ENCODE measurements at regions not wholly inside any gene's neighbourhood (a gene's known extent, or its start where the extent isn't known, plus 50 kb on each side); places are given as distances from the start of the nearest gene placed in this dataset.

- no peak for TF ChIP-seq CTCF (conservative IDR thresholded peaks at IDR 0.05; ENCODE audit: low read length)
- no peak overlapping the region for H3K4me3 ChIP-seq (ENCODE audit: low read length)
- DNase-seq (ENCODE audit: low read depth): no peak
Observed at GRCh38 chr5:98663521-98663920, 109.9 kb upstream of the RGMB start.

GRCh38 chr5:98664736-98665135 is 108.7 kb upstream of the RGMB start:
- no peak overlapping the region for H3K4me3 ChIP-seq (ENCODE audit: low read length)
- no peak for TF ChIP-seq CTCF (conservative IDR thresholded peaks at IDR 0.05; ENCODE audit: low read length)
- no peak for DNase-seq (ENCODE audit: low read depth)

GRCh38 chr5:98679963-98680362 is 93.5 kb upstream of the RGMB start:
- DNase-seq (ENCODE audit: low read depth): no peak
- no peak overlapping the region for H3K4me3 ChIP-seq (ENCODE audit: low read length)
- no peak for TF ChIP-seq CTCF (conservative IDR thresholded peaks at IDR 0.05; ENCODE audit: low read length)

DNA sequence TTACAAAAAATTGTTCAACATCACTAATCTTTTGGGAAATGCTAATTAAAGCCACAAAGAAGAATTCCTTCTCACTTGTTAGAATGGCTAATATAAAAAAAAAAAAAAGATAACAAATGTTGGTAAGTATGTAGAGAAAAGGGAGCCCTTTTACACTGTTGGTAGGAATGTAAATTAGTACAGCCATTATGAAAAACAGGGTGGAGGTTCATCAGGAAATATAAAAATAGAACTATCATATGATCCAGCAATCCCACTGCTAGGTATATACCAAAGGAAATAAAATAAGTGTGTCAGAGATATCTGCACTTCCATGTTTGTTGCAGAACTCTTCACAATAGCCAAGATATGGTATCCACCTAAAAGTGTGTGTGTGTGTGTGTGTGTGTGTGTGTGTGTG is 83.5 kb upstream of the RGMB start:
- no peak for DNase-seq (ENCODE audit: low read depth)
- no peak overlapping the region for H3K4me3 ChIP-seq (ENCODE audit: low read length)
- no peak for TF ChIP-seq CTCF (conservative IDR thresholded peaks at IDR 0.05; ENCODE audit: low read length)

DNA sequence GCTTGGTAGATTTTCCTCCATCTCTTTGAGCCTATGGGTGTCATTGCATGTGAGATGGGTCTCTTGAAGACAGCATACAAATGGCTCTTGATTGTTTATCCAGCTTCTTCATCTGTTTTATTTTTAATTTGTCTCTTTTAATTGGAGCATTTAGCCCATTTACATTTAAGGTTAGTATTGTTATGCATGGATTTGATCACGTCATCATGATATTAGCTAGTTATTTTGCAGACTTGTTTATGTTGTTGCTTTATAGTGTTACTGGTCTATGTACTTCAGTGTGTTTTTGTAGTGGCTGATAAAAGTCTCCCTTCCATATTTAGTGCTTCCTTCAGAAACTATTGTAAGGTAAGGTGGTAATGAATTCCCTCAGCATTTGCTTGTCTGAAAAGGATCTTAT is 78.6 kb upstream of the RGMB start:
- no peak overlapping the region for H3K4me3 ChIP-seq (ENCODE audit: low read length)
- TF ChIP-seq CTCF (conservative IDR thresholded peaks at IDR 0.05; ENCODE audit: low read length): no peak
- DNase-seq (ENCODE audit: low read depth): no peak

DNA sequence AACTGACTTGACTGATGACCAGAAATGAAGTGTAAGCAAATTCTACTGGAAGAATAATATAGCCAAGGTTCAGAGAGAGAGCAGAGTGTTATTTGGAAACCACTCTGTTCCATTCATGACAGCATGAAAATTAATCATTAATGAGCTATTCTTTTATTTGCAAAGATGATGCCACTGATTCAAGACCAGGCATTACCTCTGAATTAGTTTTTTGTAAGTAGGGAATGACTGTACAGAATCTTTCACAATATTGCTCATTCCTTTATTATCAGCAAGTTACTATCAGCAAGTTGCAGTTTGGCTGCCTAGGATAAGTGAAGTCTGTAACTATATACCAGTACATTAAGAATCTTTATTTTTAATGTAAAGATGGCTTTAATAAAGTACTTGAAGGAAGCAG is 75.1 kb upstream of the RGMB start:
- no peak for DNase-seq (ENCODE audit: low read depth)
- H3K4me3 ChIP-seq (ENCODE audit: low read length): no peak overlapping the region
- no peak for TF ChIP-seq CTCF (conservative IDR thresholded peaks at IDR 0.05; ENCODE audit: low read length)

DNA sequence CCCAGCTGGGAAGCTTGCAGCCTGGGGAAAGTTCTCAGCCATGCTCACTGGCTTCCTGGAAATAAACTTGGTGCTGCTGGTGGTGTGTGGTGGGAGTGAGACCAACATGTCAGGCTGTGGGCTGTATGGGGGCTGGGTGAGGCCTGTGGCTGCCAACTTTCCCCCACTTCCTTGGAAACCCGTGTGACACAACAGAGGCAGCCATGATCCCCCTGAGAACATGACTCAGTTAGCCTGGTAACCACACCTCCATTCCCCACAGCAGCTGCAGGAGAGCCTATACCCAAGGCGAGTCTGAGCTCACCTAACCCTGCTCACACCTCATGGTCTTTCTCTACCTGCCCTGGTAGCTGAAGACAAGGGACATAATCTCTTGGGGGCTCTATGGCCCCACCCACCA is 72.7 kb upstream of the RGMB start:
- DNase-seq (ENCODE audit: low read depth): no peak
- no peak overlapping the region for H3K4me3 ChIP-seq (ENCODE audit: low read length)
- no peak for TF ChIP-seq CTCF (conservative IDR thresholded peaks at IDR 0.05; ENCODE audit: low read length)
